ENCODE measurements at regions not wholly inside any gene's neighbourhood (a gene's known extent, or its start where the extent isn't known, plus 50 kb on each side); places are given as distances from the start of the nearest gene placed in this dataset.

- TF ChIP-seq ZNF710 (CRISPR knock-in tag; IDR thresholded peaks at IDR 0.05; ENCODE audit: borderline replicate concordance) (no peak), CHD4 (IDR thresholded peaks at IDR 0.05; ENCODE audit: borderline replicate concordance, low read length) (no peak), TARDBP (CRISPR knock-in tag; IDR thresholded peaks at IDR 0.05) (no peak), CBX5 (CRISPR knock-in tag; IDR thresholded peaks at IDR 0.05; ENCODE audit: borderline replicate concordance) (no peak), ZNF414 (CRISPR knock-in tag; IDR thresholded peaks at IDR 0.05) (no peak), E2F1 (CRISPR knock-in tag; IDR thresholded peaks at IDR 0.05) (no peak), USF2 (IDR thresholded peaks at IDR 0.05; ENCODE audit: low read depth, low read length) (no peak), USF2 (CRISPR knock-in tag; IDR thresholded peaks at IDR 0.05; ENCODE audit: borderline replicate concordance) (no peak), SUZ12 (IDR thresholded peaks at IDR 0.05; ENCODE audit: low read depth, low read length) (no peak), MLX (CRISPR knock-in tag; IDR thresholded peaks at IDR 0.05) (no peak), XBP1 (CRISPR knock-in tag; IDR thresholded peaks at IDR 0.05) (no peak), SNAPC5 (CRISPR knock-in tag; IDR thresholded peaks at IDR 0.05; ENCODE audit: borderline replicate concordance) (no peak), CTCF (CRISPR knock-in tag; IDR thresholded peaks at IDR 0.05) (no peak), AFF4 (CRISPR knock-in tag; IDR thresholded peaks at IDR 0.05) (no peak), GATAD1 (CRISPR knock-in tag; IDR thresholded peaks at IDR 0.05) (no peak)
These were observed 241.6 kb upstream of the TCERG1L start for GRCh38 chr10:131553121-131553520.
